CD4-positive, alpha-beta T cell (primary cell): ENCODE measurements at regions not wholly inside any gene's neighbourhood (a gene's known extent, or its start where the extent isn't known, plus 50 kb on each side); places are given as distances from the start of the nearest gene placed in this dataset.

Experiments used
- ATAC-seq: fragments of 200-7000 bp; cut with Tn5 transposase; one replicate; pipeline ENCODE4 v1.10.0; 2022; ENCODE audit warnings: mild to moderate bottlenecking; ENCODE audit not compliant: poor library complexity
- CTCF ChIA-PET: fragments of 350-600 bp; sonication (Branson Sonifier 250); formaldehyde crosslinking; loops from one replicate; lab custom pipeline; 2021; ENCODE audit warnings: antibody characterized with exemption, inconsistent platforms; lab: Charles Lee
- POLR2A ChIA-PET: fragments of 350-600 bp; sonication (Branson Sonifier 250); formaldehyde crosslinking; loops from one replicate; lab custom pipeline; 2021; ENCODE audit warnings: antibody characterized with exemption, inconsistent platforms; lab: Charles Lee
- DNase-seq, 14 experiments: peaks; one replicate each; pipeline ENCODE4 v3.0.0-alpha.2; 2013 to 2020; ENCODE audit warnings: mixed read lengths in 2 of 14
- H3K27ac ChIP-seq, 2 donors: one replicate each; pipeline versions ENCODE4 v1.5.1 to v1.7.0; 2013; ENCODE audit warnings: low read length in 2 of 2, low read depth in 1 of 2, mild to moderate bottlenecking in 1 of 2
- H3K27me3 ChIP-seq, 2 experiments: 1 replicate in 1 of 2; 2 replicates in 1 of 2; pipeline versions ENCODE4 v1.6.1 to v1.7.0; 2013; ENCODE audit warnings: low read length in 2 of 2, control low read depth in 1 of 2, mild to moderate bottlenecking in 1 of 2, moderate library complexity in 1 of 2; ENCODE audit not compliant: insufficient read depth in 2 of 2, control insufficient read depth in 1 of 2
- H3K36me3 ChIP-seq: one replicate; pipeline ENCODE4 v1.6.1; 2013; ENCODE audit warnings: low read length, control low read depth; ENCODE audit not compliant: insufficient read depth
- H3K4me1 ChIP-seq: one replicate; pipeline ENCODE4 v1.6.1; 2013; ENCODE audit warnings: low read length, control low read depth; ENCODE audit not compliant: insufficient read depth
- H3K4me3 ChIP-seq: one replicate; pipeline ENCODE4 v1.5.1; 2013; ENCODE audit warnings: mild to moderate bottlenecking, low read length, moderate library complexity
- H3K9me3 ChIP-seq, 2 experiments: 1 replicate in 1 of 2; 2 replicates in 1 of 2; pipeline versions ENCODE4 v1.6.1 to v1.7.0; 2013; ENCODE audit warnings: low read length in 2 of 2, mild to moderate bottlenecking in 2 of 2, control low read depth in 1 of 2, moderate library complexity in 1 of 2; ENCODE audit not compliant: control insufficient read depth in 1 of 2, insufficient read depth in 1 of 2
- H3K27ac Mint-ChIP-seq: one replicate; pipeline ENCODE4 v1.8.0; 2020; ENCODE audit warnings: mixed read lengths
- H3K27me3 Mint-ChIP-seq: one replicate; pipeline ENCODE4 v1.8.0; 2021; ENCODE audit warnings: mixed read lengths
- H3K36me3 Mint-ChIP-seq: one replicate; pipeline ENCODE4 v1.8.0; 2021; ENCODE audit warnings: low read depth, mixed read lengths
- H3K4me1 Mint-ChIP-seq: one replicate; pipeline ENCODE4 v1.8.0; 2021; ENCODE audit warnings: low read depth, mixed read lengths
- H3K4me3 Mint-ChIP-seq: one replicate; pipeline ENCODE4 v1.8.0; 2020; ENCODE audit warnings: mild to moderate bottlenecking, mixed read lengths
- H3K9me3 Mint-ChIP-seq: one replicate; pipeline ENCODE4 v1.8.0; 2020; ENCODE audit warnings: mixed read lengths
- intact Hi-C, 2 experiments: fragments of 100-400 bp; cut with DNase I in 1 of 2; cut with micrococcal nuclease in 1 of 2; formaldehyde crosslinking; loops; one replicate each; pipeline versions ENCODE4 v1.15.1 to v1.9.0; 2023 to 2025; cut with DNase I, micrococcal nuclease
- TF ChIP-seq, protein P1 (sequence below): fragments of 200-600 bp; IDR thresholded peaks from one replicate; pipeline ENCODE4 v1.8.0; 2022; ENCODE audit warnings: antibody characterized with exemption, mild to moderate bottlenecking

- DNase-seq (no peak), ATAC-seq (no peak)
- no peaks in the 10 kb centered on the region for H3K9me3 Mint-ChIP-seq
- H3K27ac ChIP-seq, result no peak overlapping the region
- no peak overlapping the region for H3K27ac Mint-ChIP-seq
- TF ChIP-seq, protein P1, sequence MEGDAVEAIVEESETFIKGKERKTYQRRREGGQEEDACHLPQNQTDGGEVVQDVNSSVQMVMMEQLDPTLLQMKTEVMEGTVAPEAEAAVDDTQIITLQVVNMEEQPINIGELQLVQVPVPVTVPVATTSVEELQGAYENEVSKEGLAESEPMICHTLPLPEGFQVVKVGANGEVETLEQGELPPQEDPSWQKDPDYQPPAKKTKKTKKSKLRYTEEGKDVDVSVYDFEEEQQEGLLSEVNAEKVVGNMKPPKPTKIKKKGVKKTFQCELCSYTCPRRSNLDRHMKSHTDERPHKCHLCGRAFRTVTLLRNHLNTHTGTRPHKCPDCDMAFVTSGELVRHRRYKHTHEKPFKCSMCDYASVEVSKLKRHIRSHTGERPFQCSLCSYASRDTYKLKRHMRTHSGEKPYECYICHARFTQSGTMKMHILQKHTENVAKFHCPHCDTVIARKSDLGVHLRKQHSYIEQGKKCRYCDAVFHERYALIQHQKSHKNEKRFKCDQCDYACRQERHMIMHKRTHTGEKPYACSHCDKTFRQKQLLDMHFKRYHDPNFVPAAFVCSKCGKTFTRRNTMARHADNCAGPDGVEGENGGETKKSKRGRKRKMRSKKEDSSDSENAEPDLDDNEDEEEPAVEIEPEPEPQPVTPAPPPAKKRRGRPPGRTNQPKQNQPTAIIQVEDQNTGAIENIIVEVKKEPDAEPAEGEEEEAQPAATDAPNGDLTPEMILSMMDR, result no peak
- no peaks in the 10 kb centered on the region for H3K27me3 ChIP-seq
- no peaks in the 10 kb centered on the region for H3K36me3 Mint-ChIP-seq
- H3K27me3 Mint-ChIP-seq, result no peaks in the 10 kb centered on the region
- H3K4me3 Mint-ChIP-seq, result no peak overlapping the region
- no peak overlapping the region for H3K4me3 ChIP-seq
- H3K36me3 ChIP-seq, result no peaks in the 10 kb centered on the region
- H3K4me1 Mint-ChIP-seq, result no peaks in the 10 kb centered on the region
- no peaks in the 10 kb centered on the region for H3K9me3 ChIP-seq
- ChIA-PET POLR2A (no interaction called here), CTCF (no interaction called here)
- intact Hi-C loops, result no loop called here
- no peaks in the 10 kb centered on the region for H3K4me1 ChIP-seq
Measured at GRCh38 chr6:155695495-155695894, 239.9 kb upstream of the NOX3 start.

- no peak overlapping the region for H3K27ac ChIP-seq
- no peaks in the 10 kb centered on the region for H3K9me3 Mint-ChIP-seq
- no peaks in the 10 kb centered on the region for H3K27me3 Mint-ChIP-seq
- H3K27ac Mint-ChIP-seq, result no peak overlapping the region
- no peak for DNase-seq
- H3K9me3 ChIP-seq, result no peaks in the 10 kb centered on the region
- no peak overlapping the region for H3K4me3 Mint-ChIP-seq
- no peaks in the 10 kb centered on the region for H3K36me3 ChIP-seq
- H3K27me3 ChIP-seq, result no peaks in the 10 kb centered on the region
- H3K36me3 Mint-ChIP-seq, result no peaks in the 10 kb centered on the region
- no peaks in the 10 kb centered on the region for H3K4me1 ChIP-seq
- no peak for ATAC-seq
- H3K4me1 Mint-ChIP-seq, result no peaks in the 10 kb centered on the region
- ChIA-PET POLR2A (no interaction called here), CTCF (no interaction called here)
- TF ChIP-seq, protein P1, result no peak
- H3K4me3 ChIP-seq, result no peak overlapping the region
- intact Hi-C loops, result no loop called here
Measured at GRCh38 chr6:155694419-155694790, 238.8 kb upstream of the NOX3 start.

DNA sequence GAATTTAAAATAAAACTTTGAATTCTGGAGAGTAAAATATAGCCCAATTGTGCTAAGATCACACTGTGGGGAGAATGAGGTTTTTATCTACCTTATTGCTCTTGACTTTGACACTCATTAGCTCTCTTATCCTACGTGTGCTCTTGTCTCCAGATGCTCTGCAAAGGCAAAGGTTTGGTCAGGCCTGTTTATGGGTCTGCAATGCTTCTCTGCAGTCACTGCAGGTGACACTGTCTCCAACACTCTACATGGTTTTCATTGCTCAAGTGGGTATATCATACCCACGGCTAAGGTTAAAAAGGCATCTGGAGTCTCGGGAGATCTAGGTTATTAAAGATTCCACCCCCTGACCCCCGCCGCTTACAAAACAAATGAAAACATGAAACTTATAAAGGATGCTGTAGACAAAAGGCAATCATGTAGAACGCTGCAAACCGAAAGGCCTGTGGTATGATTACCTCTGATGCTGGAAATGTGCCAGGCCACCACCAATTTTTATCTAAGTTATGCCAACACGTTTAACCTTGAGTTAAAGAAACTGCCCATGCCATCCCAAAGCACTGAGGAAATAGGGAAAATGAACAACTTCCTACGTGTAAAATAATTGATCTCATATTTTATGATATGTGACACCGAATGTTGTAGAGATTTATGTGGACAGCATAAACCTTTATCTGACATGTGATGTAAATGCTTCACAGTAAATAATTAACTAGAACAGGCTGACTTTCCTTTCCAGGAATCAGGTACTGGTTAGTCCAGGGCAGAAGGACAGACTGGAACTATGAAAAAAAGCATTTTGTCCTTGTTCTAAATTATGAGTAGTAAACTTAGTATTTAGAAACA lies 238.2 kb upstream of the NOX3 start:
- DNase-seq (no peak), ATAC-seq (no peak)
- Histone ChIP-seq H3K27ac (no peak overlapping the region), H3K27me3 (no peaks in the 10 kb centered on the region), H3K4me3 (no peak overlapping the region), H3K4me1 (no peaks in the 10 kb centered on the region), H3K9me3 (no peaks in the 10 kb centered on the region), H3K36me3 (no peaks in the 10 kb centered on the region)
- Mint-ChIP-seq H3K27me3 (no peaks in the 10 kb centered on the region), H3K27ac (no peak overlapping the region), H3K4me3 (no peak overlapping the region), H3K9me3 (no peaks in the 10 kb centered on the region), H3K4me1 (no peaks in the 10 kb centered on the region), H3K36me3 (no peaks in the 10 kb centered on the region)
- POLR2A ChIA-PET, result no interaction called here
- TF ChIP-seq, protein P1, result no peak
- CTCF ChIA-PET, result interaction anchor here (0.7 kb wide), 2 partner anchors 9 to 383 kb away, joined by 3 read pairs; no protein-coding TSS in a partner anchor
- intact Hi-C loops, result no loop called here
